ENCODE measurements at regions not wholly inside any gene's neighbourhood (a gene's known extent, or its start where the extent isn't known, plus 50 kb on each side); places are given as distances from the start of the nearest gene placed in this dataset.
A peak's percentile ranks its signal among the peaks of the same experiment; 100 is the strongest.

DNA sequence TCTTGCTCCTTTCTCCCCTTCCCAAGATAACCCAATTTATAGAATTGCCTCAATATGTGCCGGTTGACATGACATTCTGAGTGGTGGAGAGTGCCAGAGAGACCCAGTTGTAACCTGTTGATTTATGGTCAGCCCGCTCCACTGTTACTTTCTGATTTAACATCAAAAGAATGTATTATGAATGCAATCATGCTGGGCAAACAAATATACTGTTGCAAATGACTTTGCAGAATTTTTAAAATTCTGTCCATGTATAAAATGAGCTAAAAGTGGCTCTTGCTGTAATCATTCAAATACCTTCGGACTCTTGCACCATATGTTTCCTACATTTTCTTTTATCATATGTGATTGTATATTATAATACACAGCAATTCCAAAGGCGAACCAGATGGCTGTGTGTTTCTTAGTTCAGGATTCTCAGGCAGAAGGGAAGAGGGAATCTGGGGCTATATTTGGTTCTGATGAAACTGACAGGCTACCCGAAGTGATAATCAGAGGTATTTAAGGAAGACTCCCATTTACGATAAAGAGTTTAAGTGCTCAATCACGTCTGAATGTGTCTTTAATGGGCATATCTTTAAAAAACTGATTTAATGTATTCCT, 131.7 kb downstream of the CLCN4 start:
- no peak for DNase-seq

DNA sequence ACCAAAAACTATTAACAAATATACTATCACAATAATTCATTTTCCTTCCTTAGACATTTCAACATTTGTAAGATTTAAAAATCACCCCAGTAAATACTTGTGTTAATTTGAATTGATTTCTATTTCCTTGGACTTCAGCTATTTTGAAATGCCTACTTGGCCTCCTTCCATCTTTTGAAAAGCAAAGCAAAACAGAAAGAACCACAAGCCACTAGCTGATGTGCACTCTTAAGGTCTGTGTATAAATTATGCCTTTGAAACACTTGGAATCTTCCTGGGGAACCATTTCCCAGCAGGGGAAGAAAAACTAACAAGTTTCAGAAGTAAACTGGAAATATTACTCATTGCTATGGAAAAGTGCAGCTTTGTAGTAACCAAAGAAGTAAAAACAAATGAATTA, 139.8 kb downstream of the CLCN4 start:
- no peak for DNase-seq

DNA sequence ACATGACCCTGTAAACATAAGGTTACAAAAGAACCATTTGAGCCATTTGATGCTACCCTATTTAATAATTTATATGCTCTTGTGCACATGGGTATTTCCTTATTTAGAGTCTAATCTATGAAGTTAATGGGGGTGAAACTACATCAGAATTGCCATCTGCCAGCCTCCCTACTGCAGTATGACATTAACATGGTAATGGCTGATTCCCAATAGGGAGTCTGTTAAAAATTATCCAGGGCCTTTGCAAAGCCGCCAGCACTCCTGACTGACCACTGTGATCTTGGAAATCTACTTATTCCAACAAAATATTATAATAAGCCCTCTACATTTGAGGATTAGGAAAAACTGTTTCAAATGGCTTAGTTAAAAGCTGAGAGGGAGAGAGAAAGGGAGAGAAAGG, 153.7 kb downstream of the CLCN4 start:
- DNase-seq = no peak

DNA sequence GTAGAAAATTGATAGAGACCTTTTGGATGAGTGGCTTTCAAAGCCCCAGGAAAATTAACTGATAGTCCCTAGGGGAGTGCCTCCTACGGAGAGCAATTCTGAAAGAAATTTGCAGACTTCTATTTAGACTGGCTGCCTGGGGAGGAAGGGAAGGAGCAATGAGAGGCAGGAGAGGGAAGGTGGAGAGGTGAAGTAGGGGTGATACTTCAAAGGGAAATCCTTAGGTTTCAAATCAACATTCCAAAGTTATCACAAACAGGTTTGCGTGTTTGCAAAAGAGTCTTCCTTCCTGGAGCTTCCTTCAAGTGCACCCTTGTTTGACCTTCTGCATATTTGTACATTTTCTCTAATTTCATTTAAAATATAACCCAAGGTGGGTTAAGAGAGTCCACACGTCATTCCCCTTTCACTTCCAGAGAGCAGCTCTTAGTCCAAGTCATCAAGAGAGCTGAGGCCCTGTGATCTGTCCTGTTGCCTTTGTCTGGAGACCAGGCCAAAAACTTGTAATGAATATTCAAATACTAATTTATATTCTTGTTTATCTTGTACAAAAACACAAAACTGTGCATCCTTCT, 157.8 kb downstream of the CLCN4 start:
- DNase-seq = no peak

DNA sequence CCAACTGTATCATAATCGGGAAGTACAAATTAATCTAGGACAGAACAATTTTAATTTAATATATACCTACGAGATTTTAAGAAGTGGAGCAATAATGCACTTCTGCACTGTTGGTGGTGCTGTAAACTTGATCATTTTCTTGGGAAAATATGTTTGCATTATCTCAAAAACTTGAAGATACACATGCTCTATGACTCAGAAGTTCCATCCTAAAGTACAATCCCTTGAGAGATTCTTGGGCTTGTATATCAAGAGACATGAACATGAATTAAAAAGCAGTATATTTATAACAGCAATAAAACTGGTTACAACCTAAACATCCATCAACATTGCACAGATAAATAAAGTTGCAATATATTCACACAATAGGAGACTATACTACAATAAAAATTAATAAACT, 168.8 kb downstream of the CLCN4 start:
- no peak for DNase-seq

DNA sequence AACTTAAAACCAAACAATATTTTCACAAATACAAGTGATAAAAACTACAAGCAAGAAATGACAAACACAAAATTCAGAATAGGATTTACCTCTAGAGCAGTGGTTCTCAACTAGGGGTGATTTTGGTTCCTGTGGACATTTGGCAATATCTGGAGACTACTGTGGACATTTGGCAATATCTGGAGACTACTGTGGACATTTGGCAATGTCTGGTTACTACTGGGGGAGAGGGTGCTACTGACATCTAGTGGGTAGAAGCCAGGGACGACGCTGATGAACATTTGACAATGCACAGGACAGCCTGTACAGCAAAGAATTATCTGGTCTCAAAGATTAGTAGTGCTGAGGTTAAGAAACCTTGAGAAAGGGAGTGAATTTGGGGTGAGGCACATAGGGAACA, 169.8 kb downstream of the CLCN4 start:
- no peak for DNase-seq

DNA sequence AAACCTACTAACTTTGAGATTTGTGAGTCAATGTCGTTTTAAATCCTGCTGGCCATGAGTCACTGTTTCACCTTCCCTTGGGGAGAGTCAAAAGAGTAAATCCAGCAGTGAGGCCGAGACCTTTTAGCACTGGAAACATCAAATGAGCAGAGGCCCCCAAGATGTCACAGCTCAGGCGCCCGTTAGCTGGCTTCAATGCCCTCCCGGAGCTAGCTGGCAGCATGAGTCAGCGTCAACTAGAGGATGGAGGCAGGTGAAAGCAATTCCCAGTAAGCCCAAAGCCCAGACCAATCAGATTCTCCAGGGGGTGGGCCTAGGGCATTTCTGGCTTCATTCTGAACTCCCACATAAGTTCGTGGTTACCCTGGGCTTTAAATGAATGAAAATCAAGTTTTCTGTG, 170.9 kb downstream of the CLCN4 start:
- DNase-seq = no peak

DNA sequence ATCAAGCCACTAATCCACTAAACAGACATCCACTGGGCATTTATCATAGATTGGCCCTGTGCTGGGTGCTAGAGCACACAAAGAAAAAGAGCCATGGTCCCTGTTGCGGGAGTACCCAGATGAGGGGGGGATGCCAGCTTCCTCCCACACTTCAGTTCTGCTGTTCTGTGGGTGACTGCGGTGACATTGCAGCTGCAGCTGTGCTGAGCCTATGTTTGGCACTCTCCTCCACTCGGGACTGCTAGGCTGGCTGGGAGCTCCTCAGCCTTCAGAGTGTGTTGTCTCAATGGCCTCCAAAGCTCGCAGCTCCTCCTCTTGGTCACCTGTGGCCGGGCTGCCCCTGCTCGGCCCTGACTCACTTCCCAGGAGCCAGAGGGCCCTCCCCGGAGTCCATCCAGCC, 173.2 kb downstream of the CLCN4 start:
- no peak for DNase-seq

DNA sequence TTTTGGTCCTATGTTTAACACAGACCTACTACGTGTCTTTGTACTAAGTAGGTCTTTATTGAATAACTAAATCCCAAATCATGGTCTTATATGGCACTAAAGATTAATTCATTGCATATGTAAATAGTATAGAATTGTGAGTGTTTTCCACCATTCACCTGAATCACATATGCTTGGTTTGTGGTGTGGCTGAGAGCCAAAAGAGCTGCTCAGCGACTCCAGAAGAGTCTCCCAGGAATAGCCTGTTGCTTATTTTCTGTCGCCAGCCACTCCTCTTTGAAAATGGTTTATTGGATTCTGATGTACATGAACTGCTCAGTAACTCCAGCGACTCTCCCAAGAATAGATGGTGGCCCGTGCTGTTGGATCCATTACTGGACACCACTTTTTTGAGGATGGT, 184.5 kb downstream of the CLCN4 start:
- DNase-seq = no peak

DNA sequence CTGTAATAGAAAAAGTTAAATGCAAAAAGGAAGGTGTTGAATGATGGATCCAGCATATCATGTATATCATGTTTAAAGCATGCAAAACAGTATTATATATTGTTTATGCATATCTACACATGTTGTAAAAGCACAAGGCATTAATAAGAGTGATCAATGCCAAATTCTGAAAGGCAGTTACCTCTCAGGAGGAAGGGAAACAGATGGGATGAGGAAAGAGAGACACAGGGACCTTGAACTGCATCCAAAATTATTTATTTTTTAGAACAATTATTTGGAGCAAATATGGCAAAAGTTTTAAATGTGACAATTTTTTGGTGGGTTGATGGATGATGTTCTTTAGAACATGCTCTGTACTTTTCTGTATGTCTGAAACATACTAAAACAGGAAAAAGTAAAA, 193.4 kb downstream of the CLCN4 start:
- no peak for DNase-seq

DNA sequence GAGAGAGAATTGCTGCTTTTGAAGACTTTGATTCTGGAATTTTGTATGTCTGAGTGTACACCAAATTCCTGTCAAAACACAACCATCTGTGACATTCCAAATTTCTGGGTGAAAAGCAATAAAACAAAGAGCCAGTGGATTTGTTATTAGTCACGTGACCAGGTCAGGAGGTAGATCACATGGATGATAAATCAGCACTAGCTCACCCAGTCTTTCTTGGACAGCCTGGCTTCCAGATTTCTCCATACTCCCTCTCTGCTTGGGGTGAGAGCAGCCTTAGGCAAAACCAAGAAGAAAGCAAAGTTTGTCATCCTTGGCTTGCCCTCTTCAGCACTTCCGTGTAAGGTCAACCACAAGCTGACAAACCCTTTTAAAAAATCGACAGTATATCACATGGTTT, 194.2 kb downstream of the CLCN4 start:
- no peak for DNase-seq

DNA sequence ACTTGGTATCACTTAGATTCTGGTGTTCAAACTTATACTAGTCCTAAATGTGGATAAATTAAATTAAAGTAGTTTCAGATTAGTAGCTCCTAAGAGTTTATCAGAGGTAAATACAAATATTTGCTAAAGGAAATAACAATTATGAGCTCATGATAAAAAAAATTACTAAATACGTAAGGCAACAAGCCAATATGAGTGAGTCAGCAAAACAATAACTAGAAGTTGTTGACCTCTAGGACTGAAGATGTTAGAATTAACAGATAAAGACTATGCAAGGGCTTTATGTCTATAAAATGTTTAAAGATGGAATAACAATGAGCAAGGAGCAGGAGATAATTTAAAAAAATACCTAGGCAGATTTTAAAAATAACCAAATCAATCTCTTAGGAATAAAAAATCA, 195.8 kb downstream of the CLCN4 start:
- DNase-seq = no peak

DNA sequence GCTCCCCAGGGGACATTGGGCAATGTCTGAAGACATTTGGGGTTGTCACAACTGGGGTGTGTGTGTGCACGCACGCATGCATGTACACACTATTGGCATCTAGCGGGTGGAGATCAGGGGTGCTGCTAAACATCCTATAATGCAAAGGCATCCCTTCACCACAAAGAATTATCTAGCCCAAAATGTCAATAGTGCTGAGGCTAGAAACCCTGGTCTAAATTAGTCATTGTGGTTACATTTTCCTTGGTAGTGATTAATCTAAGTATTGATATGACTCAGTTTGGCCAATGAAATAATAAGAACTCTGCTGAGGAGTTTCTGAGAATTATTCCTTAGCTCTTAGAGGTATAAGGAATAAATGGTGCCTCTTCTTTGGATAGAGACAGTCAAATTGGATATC, 200.2 kb downstream of the CLCN4 start:
- DNase-seq = no peak

DNA sequence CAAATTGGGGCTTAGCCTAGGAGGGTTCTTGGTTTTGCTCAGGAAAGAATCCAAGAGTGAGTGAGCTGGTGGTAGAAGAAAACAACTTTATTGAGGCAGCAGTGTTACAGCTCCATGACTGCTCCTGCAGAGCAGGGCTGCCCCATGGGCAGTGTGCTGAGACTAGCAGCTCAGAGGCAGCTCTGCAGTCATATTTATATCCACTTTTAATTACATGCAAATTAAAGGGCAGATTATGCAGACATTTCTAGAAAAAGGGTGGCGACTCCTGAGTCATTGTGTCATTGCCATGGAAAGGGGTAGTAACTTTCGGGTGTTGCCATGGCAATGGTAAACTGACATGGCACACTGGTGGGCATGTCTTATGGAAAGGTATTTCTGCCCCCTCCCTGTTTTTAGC, 202.2 kb downstream of the CLCN4 start:
- no peak for DNase-seq

DNA sequence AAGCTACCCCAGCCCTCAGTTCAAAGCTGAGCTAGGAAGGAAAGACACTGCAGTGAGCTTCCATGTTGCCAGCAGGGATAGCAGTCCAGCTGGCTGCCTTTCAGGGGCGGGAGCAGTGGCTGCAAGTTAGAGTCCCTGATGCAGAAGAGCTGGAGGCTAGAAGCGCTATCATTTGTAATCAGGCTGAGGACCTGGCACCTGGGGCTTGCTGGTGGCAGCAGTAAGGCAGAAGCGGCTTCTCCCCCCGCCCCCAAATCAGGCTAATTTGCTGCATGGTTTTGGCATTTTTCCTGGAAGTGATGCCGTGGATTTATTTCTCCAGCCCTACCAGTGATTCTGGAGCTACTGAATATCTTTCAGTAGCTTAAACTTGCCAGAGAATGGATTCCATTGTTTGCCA, 203.3 kb downstream of the CLCN4 start:
- no peak for DNase-seq

DNA sequence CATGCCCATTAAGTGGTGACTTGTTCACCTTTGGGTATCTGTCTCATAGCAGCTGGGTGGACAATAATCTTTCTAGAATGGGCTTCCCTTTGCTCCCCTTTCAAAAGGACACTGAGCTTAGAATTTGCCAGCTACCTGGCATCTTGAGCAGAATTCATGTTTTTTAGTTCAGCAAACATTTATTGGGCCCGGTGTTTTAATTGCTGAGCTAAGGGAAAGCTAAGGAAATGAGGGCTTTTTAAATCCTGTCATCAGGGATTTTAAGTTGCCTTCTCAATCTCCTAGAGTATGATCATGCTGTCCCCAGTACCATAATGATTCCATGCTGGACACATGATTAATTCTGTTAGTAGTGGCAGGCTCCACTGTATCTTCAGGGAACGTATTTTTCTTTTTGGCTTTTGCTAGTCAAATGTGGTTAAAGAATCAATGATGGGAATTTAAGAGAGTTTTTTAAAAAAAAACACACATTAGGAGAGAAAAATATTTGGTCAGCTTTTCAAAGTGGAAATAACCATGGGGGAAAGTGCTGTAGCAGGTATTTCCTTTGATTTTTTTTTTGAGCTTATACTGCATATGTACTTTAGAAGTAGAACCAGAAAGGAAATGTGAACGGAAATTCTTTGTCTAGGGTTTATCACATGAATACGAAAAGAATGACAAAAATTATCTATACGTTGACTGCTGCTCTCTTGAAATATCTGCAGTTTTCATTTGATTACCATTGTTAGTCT, 208.9 kb downstream of the CLCN4 start:
- no peak for DNase-seq

DNA sequence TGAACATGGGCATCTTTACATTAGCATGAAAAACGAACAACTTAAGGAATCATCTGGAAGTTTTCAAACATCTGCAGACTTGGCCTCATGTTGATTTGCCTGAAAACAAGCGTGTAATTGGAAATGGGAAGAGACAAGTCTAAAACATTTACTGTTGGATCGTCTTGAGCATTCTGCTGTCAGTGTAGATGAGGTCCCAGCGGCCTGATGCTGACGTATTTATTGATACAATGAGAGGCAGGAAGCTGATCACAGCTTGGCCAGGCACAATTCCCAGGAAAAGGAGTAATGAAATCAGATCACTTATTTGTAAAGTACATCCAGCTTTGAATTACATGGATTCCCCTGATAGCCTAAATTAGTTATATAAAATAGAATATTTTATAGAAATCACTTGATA, 210.6 kb downstream of the CLCN4 start:
- DNase-seq = no peak

DNA sequence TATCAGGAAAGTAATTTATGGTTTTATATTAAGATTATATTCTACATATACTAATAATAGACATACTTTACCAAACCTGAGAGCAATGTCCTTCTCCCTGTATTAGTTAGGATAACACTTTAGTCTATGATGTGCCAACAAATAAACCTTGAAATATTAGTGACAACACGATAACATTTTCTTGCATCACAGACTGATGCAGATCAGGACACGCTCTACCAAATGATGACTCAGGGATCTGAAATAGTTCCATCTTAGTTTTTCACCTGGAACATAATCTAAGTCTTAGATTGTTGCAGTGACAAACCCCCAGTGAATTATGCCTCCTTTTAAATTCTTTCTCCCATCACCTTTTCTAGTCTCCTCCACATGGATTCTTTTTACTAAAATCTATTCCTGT, 214.2 kb downstream of the CLCN4 start:
- no peak for DNase-seq

DNA sequence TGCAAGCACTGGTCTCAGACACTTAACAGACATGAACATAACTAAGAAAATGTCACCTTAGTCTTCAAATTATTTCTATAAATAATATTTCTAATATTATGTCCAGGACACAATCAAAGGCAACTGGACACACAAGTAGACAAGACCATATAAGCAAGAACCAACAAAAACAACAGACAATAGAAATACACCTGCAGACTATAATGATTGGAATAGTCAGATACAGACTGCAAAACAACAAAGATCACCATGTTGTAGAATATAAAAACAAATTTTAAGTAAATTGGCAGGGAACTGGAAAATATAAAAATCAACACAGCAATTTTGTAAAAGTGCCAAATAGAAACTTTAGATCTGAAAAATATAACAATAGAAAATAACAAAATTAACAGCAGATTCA, 220.7 kb downstream of the CLCN4 start:
- no peak for DNase-seq

DNA sequence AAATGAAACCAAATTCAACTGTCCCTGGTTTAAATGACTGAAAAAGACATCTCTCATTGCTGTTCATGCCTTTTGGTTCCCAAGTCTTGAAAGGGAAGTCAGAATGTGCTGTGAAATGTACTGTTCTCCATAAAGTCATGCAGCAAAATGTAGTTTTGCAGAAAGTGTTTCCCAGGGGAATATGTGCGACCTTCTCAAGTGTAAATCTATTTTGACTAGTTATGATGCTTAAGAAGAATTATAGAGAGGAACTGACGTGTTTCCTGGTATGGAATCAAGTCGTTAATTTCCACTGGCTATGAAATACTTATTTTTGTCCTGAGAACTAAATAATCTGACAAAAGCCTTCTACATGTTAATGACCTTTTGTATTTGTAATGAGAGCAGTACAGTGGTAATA, 223.1 kb downstream of the CLCN4 start:
- peak; percentile 14 for DNase-seq

DNA sequence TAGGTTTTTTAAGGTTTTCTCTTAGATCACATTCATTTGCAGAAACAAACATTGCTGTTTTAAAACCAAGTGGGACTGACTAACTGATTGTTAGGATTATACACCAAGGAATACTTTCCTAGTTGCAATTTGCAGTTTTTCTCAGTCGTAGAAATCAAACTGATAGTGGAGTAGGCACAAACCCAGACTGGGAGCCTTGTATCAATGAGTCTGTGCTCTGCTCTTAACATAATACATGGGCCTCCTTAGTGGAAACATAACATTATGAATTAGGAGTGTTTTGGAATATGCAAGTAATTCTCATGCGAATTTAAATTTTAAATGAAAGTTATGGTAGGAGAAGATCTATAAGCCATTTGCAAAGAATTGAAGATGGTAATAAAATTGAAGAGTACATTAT, 223.5 kb downstream of the CLCN4 start:
- DNase-seq = no peak

DNA sequence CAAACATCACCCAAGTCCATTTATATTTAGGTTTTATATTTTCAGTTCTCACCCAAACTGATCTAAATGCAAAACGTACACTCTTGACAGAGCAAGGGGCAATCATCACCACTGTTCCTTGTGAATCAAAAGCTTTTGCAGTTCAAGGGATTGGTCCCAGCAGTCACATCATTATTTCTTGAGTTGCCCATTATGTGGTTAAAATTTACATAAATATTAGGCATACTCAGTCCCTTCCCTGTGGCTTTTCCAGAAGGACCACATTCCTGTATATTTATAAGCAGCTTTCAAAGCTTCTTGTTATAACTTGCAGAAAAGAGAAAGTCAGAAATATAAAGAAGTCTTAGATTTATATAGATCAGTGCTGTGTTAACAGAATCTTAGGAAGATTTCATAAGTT, 224.4 kb downstream of the CLCN4 start:
- no peak for DNase-seq

DNA sequence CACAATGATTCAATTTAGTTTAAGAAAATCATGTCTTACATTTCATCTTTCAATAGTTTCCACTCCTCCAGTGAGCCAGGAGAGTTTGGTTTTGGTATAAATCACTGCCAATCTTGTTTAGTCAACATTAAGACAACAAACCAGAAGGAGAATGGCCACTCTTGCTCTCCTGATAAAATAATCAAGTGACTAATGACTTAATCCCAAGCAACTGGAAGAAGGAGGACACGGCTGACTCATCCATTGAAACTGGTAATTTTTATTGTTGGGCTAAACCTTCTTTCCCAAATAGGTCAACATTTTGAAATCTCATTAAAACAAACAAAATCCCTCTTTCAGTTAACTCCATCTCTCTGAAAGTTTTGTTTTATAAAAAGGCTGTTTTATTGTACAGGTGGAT, 230.2 kb downstream of the CLCN4 start:
- DNase-seq = no peak

DNA sequence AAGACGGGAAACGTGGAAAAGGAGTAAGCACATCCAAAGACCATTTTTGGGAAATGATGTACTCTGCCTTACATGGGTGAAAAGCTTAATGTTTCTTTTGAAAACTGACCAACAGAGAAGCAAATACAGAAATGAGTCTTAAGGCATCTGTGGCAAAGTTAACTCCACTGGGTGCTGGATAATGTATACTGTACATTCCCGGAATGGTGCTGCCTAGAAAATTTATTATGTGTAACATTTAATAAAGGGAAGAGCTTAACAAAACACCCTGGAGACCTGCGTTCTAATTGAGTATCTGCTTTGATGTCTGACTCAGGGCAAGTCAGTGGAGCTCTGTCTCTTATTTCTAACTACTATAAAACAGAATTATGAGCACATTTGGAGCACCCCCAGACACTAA, 230.2 kb downstream of the MID1 start:
- no peak for DNase-seq

Data from left kidney (tissue), 1 donor.